CD14-positive monocyte (primary cell): ENCODE measurements at regions not wholly inside any gene's neighbourhood (a gene's known extent, or its start where the extent isn't known, plus 50 kb on each side); places are given as distances from the start of the nearest gene placed in this dataset.
A peak's percentile ranks its signal among the peaks of the same experiment; 100 is the strongest.

Experiments
- DNase-seq, 3 donors: peaks; one replicate each; pipeline ENCODE4 v3.0.0-alpha.2; 2011 to 2022
- H2AFZ ChIP-seq: 2 replicates; pipeline ENCODE4 v1.6.0; 2012; ENCODE audit warnings: mild to moderate bottlenecking, low read depth, low read length, inconsistent platforms; ENCODE audit not compliant: insufficient read depth, poor library complexity, severe bottlenecking
- H3K27ac ChIP-seq, 2 donors: 1 replicate in 1 of 2; 2 replicates in 1 of 2; pipeline ENCODE4 v1.5.1; 2012 to 2013; ENCODE audit warnings: low read length in 2 of 2, control low read depth in 1 of 2, inconsistent platforms in 1 of 2, low read depth in 1 of 2, mild to moderate bottlenecking in 1 of 2
- H3K27me3 ChIP-seq, 2 donors: one replicate each; pipeline versions ENCODE4 v1.6.0 to v1.6.1; 2011 to 2013; ENCODE audit warnings: low read length in 2 of 2; ENCODE audit not compliant: control insufficient read depth in 2 of 2, insufficient read depth in 2 of 2
- H3K36me3 ChIP-seq, 2 donors: replicated peaks in 1 of 2; 1 replicate in 1 of 2; 2 replicates in 1 of 2; pipeline versions ENCODE4 v1.5.1 to v1.6.1; 2012 to 2013; ENCODE audit warnings: low read length in 2 of 2, control low read depth in 1 of 2, inconsistent platforms in 1 of 2, mild to moderate bottlenecking in 1 of 2; ENCODE audit not compliant: insufficient read depth in 2 of 2, control insufficient read depth in 1 of 2
- H3K4me1 ChIP-seq, 2 donors: 1 replicate in 1 of 2; 2 replicates in 1 of 2; pipeline versions ENCODE4 v1.5.1 to v1.6.1; 2012 to 2013; ENCODE audit warnings: low read length in 2 of 2, control low read depth in 1 of 2, inconsistent platforms in 1 of 2, mild to moderate bottlenecking in 1 of 2, moderate library complexity in 1 of 2; ENCODE audit not compliant: insufficient read depth in 2 of 2, control insufficient read depth in 1 of 2
- H3K4me2 ChIP-seq: replicated peaks from 2 replicates; pipeline ENCODE3; 2012; ENCODE audit warnings: low read length, moderate library complexity, mild to moderate bottlenecking; ENCODE audit not compliant: poor library complexity, severe bottlenecking; ENCODE audit errors: extremely low read depth
- H3K4me3 ChIP-seq, 3 experiments: fragments of 200-600 bp in 1 of 3; sonication (generic) in 1 of 3; replicated peaks in 1 of 3; 1 replicate in 2 of 3; 2 replicates in 1 of 3; pipeline ENCODE4 v1.5.1; 2011 to 2013; ENCODE audit warnings: low read length in 3 of 3, mild to moderate bottlenecking in 3 of 3, control low read depth in 2 of 3, low read depth in 2 of 3, inconsistent platforms in 1 of 3, moderate library complexity in 1 of 3
- H3K79me2 ChIP-seq: 2 replicates; pipeline ENCODE4 v1.6.0; 2012; ENCODE audit warnings: mild to moderate bottlenecking, control low read depth, inconsistent platforms, low read length, moderate library complexity; ENCODE audit not compliant: insufficient read depth
- H3K9ac ChIP-seq: 2 replicates; pipeline ENCODE4 v1.6.0; 2017; ENCODE audit warnings: low read length, mild to moderate bottlenecking; ENCODE audit not compliant: insufficient read depth, poor library complexity, severe bottlenecking
- H3K9me3 ChIP-seq, 2 donors: replicated peaks in 1 of 2; 1 replicate in 1 of 2; 2 replicates in 1 of 2; pipeline versions ENCODE4 v1.5.1 to v1.6.1; 2012 to 2013; ENCODE audit warnings: low read length in 2 of 2, control low read depth in 1 of 2; ENCODE audit not compliant: control insufficient read depth in 1 of 2, insufficient read depth in 1 of 2
- H4K20me1 ChIP-seq: 2 replicates; pipeline ENCODE4 v1.6.0; 2012; ENCODE audit warnings: mild to moderate bottlenecking, low read length, control low read depth, moderate library complexity; ENCODE audit not compliant: insufficient read depth
- H3K27ac Mint-ChIP-seq, 7 donors: one replicate each; pipeline ENCODE4 v1.8.0; 2020; ENCODE audit warnings: mild to moderate bottlenecking in 7 of 7, mixed read lengths in 7 of 7, moderate library complexity in 6 of 7, inconsistent platforms in 2 of 7
- H3K27me3 Mint-ChIP-seq, 3 donors: one replicate each; pipeline ENCODE4 v1.8.0; 2021 to 2022; ENCODE audit warnings: low read depth in 3 of 3, mild to moderate bottlenecking in 3 of 3, mixed read lengths in 3 of 3, moderate library complexity in 3 of 3, inconsistent platforms in 1 of 3
- H3K36me3 Mint-ChIP-seq, 2 donors: one replicate each; pipeline ENCODE4 v1.8.0; 2020; ENCODE audit warnings: mixed read lengths in 2 of 2, inconsistent platforms in 1 of 2, mild to moderate bottlenecking in 1 of 2
- H3K4me1 Mint-ChIP-seq: one replicate; pipeline ENCODE4 v1.8.0; 2020; ENCODE audit warnings: mild to moderate bottlenecking, mixed read lengths
- H3K4me3 Mint-ChIP-seq, 2 donors: one replicate each; pipeline ENCODE4 v1.8.0; 2020; ENCODE audit warnings: mild to moderate bottlenecking in 2 of 2, mixed read lengths in 2 of 2, moderate library complexity in 1 of 2
- H3K9me3 Mint-ChIP-seq, 7 donors: one replicate each; pipeline ENCODE4 v1.8.0; 2020 to 2022; ENCODE audit warnings: mixed read lengths in 7 of 7, mild to moderate bottlenecking in 6 of 7, moderate library complexity in 6 of 7, inconsistent platforms in 2 of 7
- CTCF ChIP-seq: fragments of 200-600 bp; IDR thresholded peaks from one replicate; pipeline ENCODE4 v1.8.0; 2022; ENCODE audit warnings: antibody characterized with exemption, mild to moderate bottlenecking
- WGBS: methylation state at CpG from one replicate; pipeline ENCODE4 v1.1.5; 2013; ENCODE audit warnings: missing lambda C conversion rate; ENCODE audit not compliant: insufficient coverage; 5-methylcytosine and 5-hydroxymethylcytosine counted together
- intact Hi-C, 2 donors: fragments of 100-400 bp; cut with micrococcal nuclease; formaldehyde crosslinking; loops; one replicate each; pipeline versions ENCODE4 v1.15.0 to v1.15.1; 2023

GRCh38 chr12:14243941-14244340 lies 121.5 kb upstream of the ATF7IP start:
- DNase-seq = no peak
- H3K9me3 Mint-ChIP-seq = peaks cover 10 to 33% (median 27%) of the 10 kb centered on the region in 7 donors
- intact Hi-C loops = no loop called here
- Histone ChIP-seq H3K9ac (no peak overlapping the region), H3K79me2 (no peaks in the 10 kb centered on the region), H3K9me3 (peaks cover 25 to 28% of the 10 kb centered on the region in 2 donors), H3K36me3 (no peaks in the 10 kb centered on the region), H3K27me3 (no peaks in the 10 kb centered on the region), H2AFZ (no peak overlapping the region), H3K4me1 (peaks cover 29 to 39% of the 10 kb centered on the region in 2 donors), H3K27ac (no peak overlapping the region), H3K4me2 (no peak overlapping the region), H4K20me1 (no peaks in the 10 kb centered on the region), H3K4me3 (no peak overlapping the region)
- TF ChIP-seq CTCF = no peak
- peaks cover 0 to 4% (median 1%) of the 10 kb centered on the region in 3 donors for H3K27me3 Mint-ChIP-seq
- H3K4me1 Mint-ChIP-seq = peaks cover 30% of the 10 kb centered on the region
- H3K27ac Mint-ChIP-seq = no peak overlapping the region
- no peak overlapping the region for H3K4me3 Mint-ChIP-seq
- peaks cover 0 to 4% of the 10 kb centered on the region in 2 donors for H3K36me3 Mint-ChIP-seq
- WGBS = no CpG with 5 or more reads among the region's 2 CpGs

- DNase-seq = no peak
- Histone ChIP-seq H4K20me1 (no peaks in the 10 kb centered on the region), H3K4me1 (peaks cover 19 to 28% of the 10 kb centered on the region in 2 donors), H3K4me3 (peak overlapping the region in 1 of 3 experiments; percentile 2), H3K27me3 (no peaks in the 10 kb centered on the region), H3K36me3 (no peaks in the 10 kb centered on the region), H3K9me3 (peaks cover 25 to 28% of the 10 kb centered on the region in 2 donors), H2AFZ (no peak overlapping the region), H3K9ac (no peak overlapping the region), H3K27ac (peak overlapping the region in 1 of 2 donors; percentile 55), H3K79me2 (no peaks in the 10 kb centered on the region), H3K4me2 (no peak overlapping the region)
- WGBS = no CpG with 5 or more reads among the region's 3 CpGs
- intact Hi-C loops = no loop called here
- Mint-ChIP-seq H3K27me3 (peaks cover 0 to 4% (median 1%) of the 10 kb centered on the region in 3 donors), H3K4me3 (no peak overlapping the region), H3K27ac (peak overlapping the region in 2 of 7 donors; percentile 10 to 90), H3K9me3 (peaks cover 10 to 32% (median 27%) of the 10 kb centered on the region in 7 donors), H3K4me1 (peaks cover 21% of the 10 kb centered on the region), H3K36me3 (peaks cover 0 to 4% of the 10 kb centered on the region in 2 donors)
- no peak for TF ChIP-seq CTCF
These were observed 120.4 kb upstream of the ATF7IP start for GRCh38 chr12:14244876-14245669.
